GM12878 (cell line): ENCODE measurements at regions not wholly inside any gene's neighbourhood (a gene's known extent, or its start where the extent isn't known, plus 50 kb on each side); places are given as distances from the start of the nearest gene placed in this dataset.

Source experiments
- ATAC-seq: fragments of 200-7000 bp; cut with Tn5 transposase; 3 replicates; pipeline ENCODE4 v1.9.1; 2020; ENCODE audit warnings: mild to moderate bottlenecking, moderate library complexity
- BruUV-seq: library from RNA; stranded (reverse); fragments of 400-500 nt; replicated peaks from 2 replicates; lab custom pipeline; 2021; lab: Mats Ljungman, UMichigan
- CTCF ChIA-PET: fragments of 300-600 bp; sonication (Branson Sonifier 250); formaldehyde crosslinking; extraction: SDS; loops from one replicate; lab custom pipeline; 2021; ENCODE audit warnings: inconsistent platforms; lab: Yijun Ruan, JAX
- POLR2A ChIA-PET: fragments of 350-600 bp; formaldehyde crosslinking; extraction: SDS; loops from one replicate; lab custom pipeline; 2021; ENCODE audit warnings: inconsistent platforms; lab: Charles Lee
- RAD21 ChIA-PET: fragments of 300-600 bp; sonication (Branson Sonifier 250); formaldehyde crosslinking; loops from one replicate; lab custom pipeline; 2023; ENCODE audit warnings: antibody characterized with exemption; ENCODE audit not compliant: unreplicated experiment; lab: Charles Lee
- SMC1A ChIA-PET: fragments of 300-600 bp; sonication (Branson Sonifier 250); formaldehyde crosslinking; loops from one replicate; lab custom pipeline; 2023; ENCODE audit not compliant: unreplicated experiment, uncharacterized antibody; lab: Charles Lee
- DNase-seq: peaks from one replicate; pipeline ENCODE4 v3.0.0-alpha.2; 2011; ENCODE audit warnings: low read depth, low spot score
- FAIRE-seq: peaks from 3 replicates; lab custom pipeline; 2011; peaks lifted over from hg19 to GRCh38; lab: Jason Lieb, UNC
- H2AFZ ChIP-seq: 2 replicates; pipeline ENCODE4 v1.6.0; 2011; ENCODE audit warnings: low read depth, low read length, control low read depth; ENCODE audit not compliant: control insufficient read depth
- H3K27ac ChIP-seq: 2 replicates; pipeline ENCODE4 v1.5.1; 2011; ENCODE audit warnings: control low read depth; ENCODE audit not compliant: control insufficient read depth, insufficient read depth
- H3K27me3 ChIP-seq, 2 experiments: replicated peaks in 1 of 2; 2 replicates each; pipeline versions ENCODE4 v1.6.0 to v1.6.1; 2011; ENCODE audit warnings: low read length in 1 of 2; ENCODE audit not compliant: control insufficient read depth in 2 of 2, insufficient read depth in 2 of 2
- H3K36me3 ChIP-seq, 2 experiments: 2 replicates each; pipeline ENCODE4 v1.5.1; 2011; ENCODE audit warnings: low read length in 1 of 2; ENCODE audit not compliant: control insufficient read depth in 2 of 2, insufficient read depth in 2 of 2
- H3K4me1 ChIP-seq: 2 replicates; pipeline ENCODE4 v1.6.1; 2011; ENCODE audit warnings: mild to moderate bottlenecking, low read length, moderate library complexity, mixed read lengths; ENCODE audit not compliant: control insufficient read depth, insufficient read depth
- H3K4me2 ChIP-seq: 2 replicates; pipeline ENCODE4 v1.6.0; 2011; ENCODE audit warnings: control low read depth; ENCODE audit not compliant: control insufficient read depth, insufficient read depth
- H3K4me3 ChIP-seq: fragments of 200-600 bp; sonication (generic); 2 replicates; pipeline ENCODE4 v1.5.1; 2016
- H3K79me2 ChIP-seq: 2 replicates; pipeline ENCODE4 v1.6.0; 2011; ENCODE audit warnings: low read length; ENCODE audit not compliant: control insufficient read depth, insufficient read depth
- H3K9ac ChIP-seq: 2 replicates; pipeline ENCODE4 v1.8.0; 2011; ENCODE audit warnings: low read length, control low read depth, mixed read lengths; ENCODE audit not compliant: control insufficient read depth, insufficient read depth
- H3K9me3 ChIP-seq: replicated peaks from 3 replicates; pipeline ENCODE4 v1.5.1; 2011; ENCODE audit warnings: mild to moderate bottlenecking, low read length; ENCODE audit not compliant: control insufficient read depth, insufficient read depth
- H4K20me1 ChIP-seq: 2 replicates; pipeline ENCODE4 v1.6.0; 2011; ENCODE audit not compliant: control insufficient read depth, insufficient read depth
- BCL3 ChIP-seq: IDR thresholded peaks from 2 replicates; pipeline ENCODE4 v1.6.1; 2011; ENCODE audit warnings: borderline replicate concordance, low read depth, mild to moderate bottlenecking, moderate library complexity, low read length; ENCODE audit not compliant: insufficient read depth, poor library complexity, severe bottlenecking
- BCLAF1 ChIP-seq: fragments of 450-650 bp; IDR thresholded peaks from 2 replicates; pipeline ENCODE4 v1.6.1; 2017; ENCODE audit warnings: antibody characterized with exemption, mild to moderate bottlenecking, moderate library complexity
- BRCA1 ChIP-seq: IDR thresholded peaks from 2 replicates; pipeline ENCODE4 v1.6.1; 2011; ENCODE audit warnings: low read depth, low read length, improper control_type of control experiment
- CBFB ChIP-seq: IDR thresholded peaks from 2 replicates; pipeline ENCODE4 v1.6.1; 2016; ENCODE audit warnings: antibody characterized with exemption, low read depth
- GABPA ChIP-seq: IDR thresholded peaks from 2 replicates; pipeline ENCODE4 v1.6.1; 2014; ENCODE audit warnings: antibody characterized with exemption, low read depth, mild to moderate bottlenecking, inconsistent platforms
- HDAC6 ChIP-seq: fragments of 200-600 bp; sonication (generic); IDR thresholded peaks from one replicate; pipeline ENCODE4 v1.8.0; 2017; ENCODE audit warnings: antibody characterized with exemption; ENCODE audit not compliant: unreplicated experiment
- IRF4 ChIP-seq: IDR thresholded peaks from 2 replicates; pipeline ENCODE4 v1.6.1; 2011; ENCODE audit warnings: low read depth, low read length
- LARP7 ChIP-seq: fragments of 450-650 bp; IDR thresholded peaks from 2 replicates; pipeline ENCODE4 v1.6.1; 2017; ENCODE audit warnings: mild to moderate bottlenecking
- RAD21 ChIP-seq: IDR thresholded peaks from 2 replicates; pipeline ENCODE4 v1.6.1; 2011; ENCODE audit warnings: mild to moderate bottlenecking, low read depth, low read length, moderate library complexity; ENCODE audit not compliant: insufficient read depth
- RBBP5 ChIP-seq: fragments of 200-600 bp; sonication (generic); conservative IDR thresholded peaks from 2 replicates; pipeline ENCODE4 v1.6.1; 2016
- TCF12 ChIP-seq: IDR thresholded peaks from 2 replicates; pipeline ENCODE4 v1.6.1; 2011; ENCODE audit warnings: low read depth, mild to moderate bottlenecking, low read length
- ZBED1 ChIP-seq: IDR thresholded peaks from 2 replicates; pipeline ENCODE4 v1.6.1; 2016; ENCODE audit warnings: borderline replicate concordance
- ZBTB33 ChIP-seq: fragments of 450-650 bp; IDR thresholded peaks from 2 replicates; pipeline ENCODE4 v1.6.1; 2017; ENCODE audit warnings: mild to moderate bottlenecking
- WGBS: methylation state at CpG from one replicate; pipeline ENCODE4 v1.1.6; 2016; ENCODE audit warnings: low lambda C conversion rate; ENCODE audit not compliant: insufficient replicate concordance, insufficient coverage; ENCODE audit errors: missing lambda C conversion rate; 5-methylcytosine and 5-hydroxymethylcytosine counted together
- in situ Hi-C: fragments of 300-500 bp; cut with MboI; formaldehyde crosslinking; loops from 9 replicates; pipeline ENCODE4 v1.14.3; 2018; ENCODE audit warnings: mixed read lengths
- intact Hi-C: fragments of 100-400 bp; cut with micrococcal nuclease; formaldehyde crosslinking; loops from one replicate; pipeline ENCODE4 v1.14.2; 2022; ENCODE audit not compliant: unreplicated experiment

- no peak for TF ChIP-seq BCLAF1
- TF ChIP-seq ZBED1 = no peak
- no peak for TF ChIP-seq RBBP5
- TF ChIP-seq BCL3 = no peak
- TF ChIP-seq RAD21 = no peak
Measured at GRCh38 chr11:70505331-70505731, 107.0 kb downstream of the CTTN start (continued).

- no peak overlapping the region for H3K27ac ChIP-seq
- BruUV-seq = no TSS peak
- SMC1A ChIA-PET = no interaction called here
- H3K27me3 ChIP-seq = no peaks in the 10 kb centered on the region; a peak in 2 of 4 replicates
- WGBS = 21% methylated on average over 15 of the region's 15 CpGs
- RAD21 ChIA-PET = no interaction called here
- POLR2A ChIA-PET = no interaction called here
- ATAC-seq (no peak), DNase-seq (no peak), FAIRE-seq (no peak)
- H3K4me2 ChIP-seq = no peak overlapping the region
- in situ Hi-C loops = no loop called here
- H3K36me3 ChIP-seq = no peaks in the 10 kb centered on the region
- no peaks in the 10 kb centered on the region for H3K79me2 ChIP-seq
- intact Hi-C loops = no loop called here
- no peak overlapping the region for H3K9ac ChIP-seq
- H4K20me1 ChIP-seq = no peaks in the 10 kb centered on the region
- no peaks in the 10 kb centered on the region for H3K4me1 ChIP-seq
- H2AFZ ChIP-seq = no peak overlapping the region
- CTCF ChIA-PET = interaction anchor here (0.7 to 0.8 kb wide), 2 partner anchors 11 to 23 kb away, joined by 3 read pairs; no protein-coding TSS in a partner anchor
- H3K4me3 ChIP-seq = no peak overlapping the region
- no peaks in the 10 kb centered on the region for H3K9me3 ChIP-seq
- TF ChIP-seq HDAC6 (no peak), LARP7 (no peak), ZBTB33 (no peak), IRF4 (no peak), CBFB (no peak), BRCA1 (no peak), TCF12 (no peak), GABPA (no peak)
Measured at GRCh38 chr11:70505761-70506657, 107.7 kb downstream of the CTTN start.
